Fibroblast of the conjunctiva (primary cell): ENCODE measurements at regions not wholly inside any gene's neighbourhood (a gene's known extent, or its start where the extent isn't known, plus 50 kb on each side); places are given as distances from the start of the nearest gene placed in this dataset.
"Not testable (repeated sequence)": the region's sequence is repeated elsewhere in the genome, so short reads cannot be mapped to it uniquely, and the experiment has no call there.

Experiments
- DNase-seq: peaks from one replicate; pipeline ENCODE4 v3.0.0-alpha.2; 2010; ENCODE audit warnings: low read depth

- DNase-seq, result no peak
Measured at GRCh38 chr5:155620821-155621410, 607.4 kb downstream of the KIF4B start.

GRCh38 chr5:155624597-155625241 lies 611.2 kb downstream of the KIF4B start:
- DNase-seq, result no peak

GRCh38 chr5:155625315-155625714 lies 611.8 kb downstream of the KIF4B start:
- no peak for DNase-seq

- DNase-seq, result no peak
Measured at GRCh38 chr5:155625897-155626543, 612.5 kb downstream of the KIF4B start.

- DNase-seq, result no peak
Measured at GRCh38 chr5:155626592-155626991, 613.0 kb downstream of the KIF4B start.

- no peak for DNase-seq
Measured at GRCh38 chr5:155628346-155628745, 614.8 kb downstream of the KIF4B start.

GRCh38 chr5:155629597-155629996 lies 616.0 kb downstream of the KIF4B start:
- DNase-seq, result no peak

GRCh38 chr5:155631116-155631515 lies 617.6 kb downstream of the KIF4B start:
- no peak for DNase-seq

- DNase-seq, result no peak
Measured at GRCh38 chr5:155633338-155633957, 619.9 kb downstream of the KIF4B start.

- no peak for DNase-seq
Measured at GRCh38 chr5:155649666-155650065, 636.1 kb downstream of the KIF4B start.

- no peak for DNase-seq
Measured at GRCh38 chr5:155655569-155655968, 642.0 kb downstream of the KIF4B start.

GRCh38 chr5:155661859-155662258 lies 648.3 kb downstream of the KIF4B start:
- DNase-seq, result no peak

- DNase-seq, result no peak
Measured at GRCh38 chr5:155665361-155665760, 651.8 kb downstream of the KIF4B start.

- not testable (repeated sequence) for DNase-seq
Measured at GRCh38 chr5:155672001-155672400, 655.0 kb upstream of the SGCD start.

- no peak for DNase-seq
Measured at GRCh38 chr5:155676967-155677366, 650.0 kb upstream of the SGCD start.

GRCh38 chr5:155678371-155678770 lies 648.6 kb upstream of the SGCD start:
- DNase-seq, result no peak

GRCh38 chr5:155679530-155679929 lies 647.4 kb upstream of the SGCD start:
- DNase-seq, result no peak

- no peak for DNase-seq
Measured at GRCh38 chr5:155684417-155684816, 642.5 kb upstream of the SGCD start.

- no peak for DNase-seq
Measured at GRCh38 chr5:155686131-155686530, 640.8 kb upstream of the SGCD start.

- DNase-seq, result no peak
Measured at GRCh38 chr5:155689406-155689805, 637.6 kb upstream of the SGCD start.

GRCh38 chr5:155696362-155696761 lies 630.6 kb upstream of the SGCD start:
- DNase-seq, result no peak

GRCh38 chr5:155697236-155697635 lies 629.7 kb upstream of the SGCD start:
- DNase-seq, result no peak

GRCh38 chr5:155699385-155699784 lies 627.6 kb upstream of the SGCD start:
- no peak for DNase-seq
